ENCODE measurements at regions not wholly inside any gene's neighbourhood (a gene's known extent, or its start where the extent isn't known, plus 50 kb on each side); places are given as distances from the start of the nearest gene placed in this dataset.

DNA sequence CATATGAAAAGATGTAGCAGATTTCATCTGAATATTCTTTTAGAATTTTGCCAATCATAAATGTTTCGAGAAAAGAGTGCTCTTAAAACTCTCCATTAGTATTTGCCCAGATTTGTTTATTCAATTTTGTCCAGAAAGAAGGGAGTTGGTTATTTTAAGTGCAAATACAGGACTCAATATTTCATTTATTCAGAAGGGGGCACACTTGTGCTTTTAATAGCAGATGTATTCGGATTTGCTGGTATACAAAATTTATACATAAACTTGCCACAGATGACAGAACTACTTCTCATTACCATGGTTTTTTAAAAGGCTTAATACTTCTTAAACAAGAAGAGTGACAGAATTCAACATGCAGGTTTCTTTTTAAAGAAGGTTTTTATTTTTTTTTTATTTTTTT, 69.8 kb upstream of the GRM7 start:
- no peak for TF ChIP-seq POLR2A (IDR thresholded peaks at IDR 0.05; ENCODE audit: low read length)
- TF ChIP-seq REST (IDR thresholded peaks at IDR 0.05), result no peak
- TF ChIP-seq, protein P1, sequence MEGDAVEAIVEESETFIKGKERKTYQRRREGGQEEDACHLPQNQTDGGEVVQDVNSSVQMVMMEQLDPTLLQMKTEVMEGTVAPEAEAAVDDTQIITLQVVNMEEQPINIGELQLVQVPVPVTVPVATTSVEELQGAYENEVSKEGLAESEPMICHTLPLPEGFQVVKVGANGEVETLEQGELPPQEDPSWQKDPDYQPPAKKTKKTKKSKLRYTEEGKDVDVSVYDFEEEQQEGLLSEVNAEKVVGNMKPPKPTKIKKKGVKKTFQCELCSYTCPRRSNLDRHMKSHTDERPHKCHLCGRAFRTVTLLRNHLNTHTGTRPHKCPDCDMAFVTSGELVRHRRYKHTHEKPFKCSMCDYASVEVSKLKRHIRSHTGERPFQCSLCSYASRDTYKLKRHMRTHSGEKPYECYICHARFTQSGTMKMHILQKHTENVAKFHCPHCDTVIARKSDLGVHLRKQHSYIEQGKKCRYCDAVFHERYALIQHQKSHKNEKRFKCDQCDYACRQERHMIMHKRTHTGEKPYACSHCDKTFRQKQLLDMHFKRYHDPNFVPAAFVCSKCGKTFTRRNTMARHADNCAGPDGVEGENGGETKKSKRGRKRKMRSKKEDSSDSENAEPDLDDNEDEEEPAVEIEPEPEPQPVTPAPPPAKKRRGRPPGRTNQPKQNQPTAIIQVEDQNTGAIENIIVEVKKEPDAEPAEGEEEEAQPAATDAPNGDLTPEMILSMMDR (IDR thresholded peaks at IDR 0.05), result no peak
- no peak for TF ChIP-seq ZFP36 (IDR thresholded peaks at IDR 0.05; ENCODE audit: borderline replicate concordance, partially characterized antibody)
- TF ChIP-seq EP300 (IDR thresholded peaks at IDR 0.05), result no peak
- TF ChIP-seq CEBPB (IDR thresholded peaks at IDR 0.05), result no peak
- TF ChIP-seq, protein P2, sequence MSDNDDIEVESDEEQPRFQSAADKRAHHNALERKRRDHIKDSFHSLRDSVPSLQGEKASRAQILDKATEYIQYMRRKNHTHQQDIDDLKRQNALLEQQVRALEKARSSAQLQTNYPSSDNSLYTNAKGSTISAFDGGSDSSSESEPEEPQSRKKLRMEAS (IDR thresholded peaks at IDR 0.05), result no peak

Data from A549 (cell line).